ENCODE measurements at regions not wholly inside any gene's neighbourhood (a gene's known extent, or its start where the extent isn't known, plus 50 kb on each side); places are given as distances from the start of the nearest gene placed in this dataset.

- Histone ChIP-seq H3K4me3 (no peak overlapping the region), H3K4me1 (no peaks in the 10 kb centered on the region), H3K36me3 (no peaks in the 10 kb centered on the region), H3K27me3 (no peaks in the 10 kb centered on the region), H3K9ac (ENCODE audit: low read depth in 2 of 2, low read length in 2 of 2) (no peak overlapping the region), H3K27ac (no peak overlapping the region), H3K9me3 (no peaks in the 10 kb centered on the region)
- intact Hi-C loops (cut with DNase I): no loop called here
- no peak for DNase-seq
- no peak for TF ChIP-seq CTCF (IDR thresholded peaks at IDR 0.05)
These were observed 92.0 kb upstream of the SLC38A4 start for GRCh38 chr12:46917821-46918220.

- H3K9me3 ChIP-seq: no peaks in the 10 kb centered on the region
- H3K9ac ChIP-seq (ENCODE audit: low read depth in 2 of 2, low read length in 2 of 2): no peak overlapping the region
- intact Hi-C loops (cut with DNase I): no loop called here
- H3K36me3 ChIP-seq: no peaks in the 10 kb centered on the region
- no peak overlapping the region for H3K4me3 ChIP-seq
- no peak for DNase-seq
- H3K27me3 ChIP-seq: no peaks in the 10 kb centered on the region
- H3K27ac ChIP-seq: no peak overlapping the region
- no peak for TF ChIP-seq CTCF (IDR thresholded peaks at IDR 0.05)
- no peaks in the 10 kb centered on the region for H3K4me1 ChIP-seq
These were observed 92.8 kb upstream of the SLC38A4 start for GRCh38 chr12:46918631-46919030.

GRCh38 chr12:46919666-46920400, 94.0 kb upstream of the SLC38A4 start:
- Histone ChIP-seq H3K9me3 (no peaks in the 10 kb centered on the region), H3K36me3 (no peaks in the 10 kb centered on the region), H3K4me1 (no peaks in the 10 kb centered on the region), H3K27me3 (no peaks in the 10 kb centered on the region), H3K9ac (ENCODE audit: low read depth in 2 of 2, low read length in 2 of 2) (no peak overlapping the region), H3K27ac (no peak overlapping the region), H3K4me3 (no peak overlapping the region)
- intact Hi-C loops (cut with DNase I): loop anchor here (10.0 kb wide), 1 partner anchor 575 kb away; no protein-coding TSS in a partner anchor
- DNase-seq: no peak
- TF ChIP-seq CTCF (IDR thresholded peaks at IDR 0.05): no peak

GRCh38 chr12:46920499-46920898, 94.7 kb upstream of the SLC38A4 start:
- Histone ChIP-seq H3K4me3 (no peak overlapping the region), H3K4me1 (no peaks in the 10 kb centered on the region), H3K27me3 (no peaks in the 10 kb centered on the region), H3K9ac (ENCODE audit: low read depth in 2 of 2, low read length in 2 of 2) (no peak overlapping the region), H3K27ac (no peak overlapping the region), H3K9me3 (no peaks in the 10 kb centered on the region), H3K36me3 (no peaks in the 10 kb centered on the region)
- intact Hi-C loops (cut with DNase I): loop anchor here (10.0 kb wide), 1 partner anchor 576 kb away; no protein-coding TSS in a partner anchor
- TF ChIP-seq CTCF (IDR thresholded peaks at IDR 0.05): no peak
- DNase-seq: no peak

GRCh38 chr12:46921048-46921763, 95.4 kb upstream of the SLC38A4 start:
- TF ChIP-seq CTCF (IDR thresholded peaks at IDR 0.05): no peak
- no peaks in the 10 kb centered on the region for H3K4me1 ChIP-seq
- no peak overlapping the region for H3K4me3 ChIP-seq
- H3K27ac ChIP-seq: no peak overlapping the region
- DNase-seq: no peak
- H3K27me3 ChIP-seq: no peaks in the 10 kb centered on the region
- H3K36me3 ChIP-seq: no peaks in the 10 kb centered on the region
- no peak overlapping the region for H3K9ac ChIP-seq (ENCODE audit: low read depth in 2 of 2, low read length in 2 of 2)
- intact Hi-C loops (cut with DNase I): loop anchor here (10.0 kb wide), 1 partner anchor 576 kb away; no protein-coding TSS in a partner anchor
- H3K9me3 ChIP-seq: no peaks in the 10 kb centered on the region

Measured in colonic mucosa (tissue), 4 donors.